T-helper 1 cell (primary cell): ENCODE measurements at regions not wholly inside any gene's neighbourhood (a gene's known extent, or its start where the extent isn't known, plus 50 kb on each side); places are given as distances from the start of the nearest gene placed in this dataset.

ENCODE experiments used
- DNase-seq, 5 donors: peaks; one replicate each; pipeline ENCODE4 v3.0.0-alpha.2; 2012 to 2020

- no peak for DNase-seq
Measured at GRCh38 chr2:19580264-19580663, 221.8 kb upstream of the OSR1 start.

DNA sequence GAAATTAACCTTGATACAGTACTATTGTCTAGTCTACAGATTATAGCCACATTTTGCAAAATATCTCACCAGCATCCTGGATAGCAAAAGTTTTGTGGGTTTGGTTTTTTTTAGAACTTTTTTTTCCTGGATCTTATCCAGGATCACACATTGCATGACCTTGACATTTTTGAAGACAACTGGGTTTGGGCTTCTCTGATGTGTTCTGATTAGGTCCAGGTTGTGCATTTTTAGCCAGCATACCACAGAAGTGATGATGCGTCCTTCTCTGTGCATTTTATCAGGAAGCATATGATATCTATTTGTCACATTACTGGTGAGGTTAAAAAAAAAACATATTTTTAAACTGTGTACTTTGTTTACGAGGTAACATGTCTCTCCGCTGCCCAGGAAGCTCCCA is 221.0 kb upstream of the OSR1 start:
- DNase-seq: no peak

GRCh38 chr2:19577723-19578122 is 219.3 kb upstream of the OSR1 start:
- no peak for DNase-seq

DNA sequence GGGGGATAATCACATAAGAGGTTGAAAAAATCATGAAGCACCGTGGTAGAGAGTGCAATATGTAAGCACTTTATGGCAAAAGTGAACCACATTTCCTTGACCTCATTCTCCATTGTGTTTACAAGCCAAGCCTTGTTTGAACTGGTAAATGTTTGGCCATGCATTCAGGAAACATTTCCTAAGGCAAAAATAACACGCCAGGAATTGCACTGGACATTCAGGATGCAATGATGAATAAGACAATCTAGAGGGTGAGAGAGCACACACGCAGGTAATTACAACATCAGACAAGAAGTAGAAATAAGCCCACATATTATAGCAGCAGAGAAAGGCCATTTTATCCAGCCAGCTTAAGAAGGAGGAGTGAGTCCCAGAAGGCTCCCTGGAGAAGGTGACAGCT is 218.0 kb upstream of the OSR1 start:
- no peak for DNase-seq

DNA sequence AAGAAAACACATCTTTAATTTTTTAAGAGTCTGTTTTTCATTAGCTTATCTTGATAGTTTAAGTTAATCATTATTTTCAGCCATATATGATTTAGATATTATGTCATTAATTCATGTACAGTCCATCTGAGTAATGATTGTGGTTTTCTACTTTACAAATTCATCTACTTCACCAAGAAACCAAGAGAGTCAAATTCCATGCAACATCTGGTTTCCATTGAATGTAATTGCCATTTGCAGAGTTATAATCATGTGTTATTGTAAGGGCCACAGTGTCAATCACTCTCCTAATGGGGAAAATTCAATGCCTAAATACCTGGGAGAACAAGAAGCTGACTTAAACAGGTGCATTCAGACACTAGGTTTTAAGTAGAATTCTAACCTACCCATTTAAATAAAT is 217.2 kb upstream of the OSR1 start:
- no peak for DNase-seq

DNA sequence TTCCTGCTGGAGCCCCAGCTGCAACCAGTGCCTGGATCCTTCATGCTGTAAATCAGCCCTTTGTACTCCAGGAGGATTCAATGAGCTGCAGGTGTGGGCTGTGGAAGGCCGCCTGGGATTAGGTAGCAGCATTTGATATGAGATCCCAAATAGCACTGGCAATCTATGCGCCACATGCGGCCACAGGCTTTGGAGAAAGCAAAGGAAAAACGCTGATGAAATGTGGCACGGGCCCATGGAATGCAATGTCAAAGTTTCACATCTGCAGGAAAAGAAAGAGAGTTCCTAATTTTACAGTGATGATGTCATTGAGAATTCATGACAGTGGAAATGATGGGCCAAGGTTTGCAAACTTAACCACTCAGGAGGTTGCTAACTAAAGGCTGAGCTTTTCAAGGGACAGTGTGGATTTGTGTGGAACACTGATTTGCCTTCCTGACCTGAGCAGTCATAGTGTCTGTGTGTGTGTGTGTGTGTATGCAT is 216.4 kb upstream of the OSR1 start:
- no peak for DNase-seq

DNA sequence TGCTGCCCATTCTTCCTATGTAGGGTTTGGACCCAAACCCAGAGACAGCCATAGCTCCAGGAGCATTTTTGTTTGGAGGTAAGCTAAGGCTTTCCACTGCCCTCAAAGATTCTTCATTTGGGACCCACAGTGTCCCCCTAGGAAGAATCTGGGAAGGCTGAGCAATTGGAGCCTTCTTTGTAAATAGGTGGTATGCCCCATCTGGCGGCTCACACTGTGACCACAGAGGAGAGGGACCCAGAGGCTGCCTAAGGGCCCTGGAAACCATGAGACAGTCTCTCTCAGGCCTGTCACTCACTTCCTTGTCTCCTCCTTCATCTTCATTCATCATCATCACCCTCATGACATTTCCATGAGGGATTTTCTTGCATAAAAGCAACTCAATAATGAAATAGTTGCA is 215.4 kb upstream of the OSR1 start:
- DNase-seq: no peak

DNA sequence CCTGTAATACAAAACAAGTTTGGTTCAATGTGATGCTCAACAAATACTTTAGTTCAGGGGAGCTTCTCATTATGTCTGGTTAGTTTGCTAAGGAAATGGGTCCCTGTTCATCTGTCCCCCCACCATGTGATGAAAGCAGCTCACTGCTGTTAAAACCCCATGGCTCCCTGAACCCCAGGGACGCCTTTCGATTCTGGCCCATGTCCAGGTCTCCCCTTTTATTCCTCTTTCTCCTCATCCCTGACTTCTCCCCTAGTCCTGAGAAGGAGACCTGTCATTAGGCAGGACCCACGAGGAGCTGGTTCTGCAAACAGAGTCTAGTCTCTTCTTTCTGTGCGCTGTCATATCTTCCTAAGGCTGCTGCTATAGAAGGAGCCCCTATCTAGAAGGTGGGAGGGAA is 213.3 kb upstream of the OSR1 start:
- no peak for DNase-seq

DNA sequence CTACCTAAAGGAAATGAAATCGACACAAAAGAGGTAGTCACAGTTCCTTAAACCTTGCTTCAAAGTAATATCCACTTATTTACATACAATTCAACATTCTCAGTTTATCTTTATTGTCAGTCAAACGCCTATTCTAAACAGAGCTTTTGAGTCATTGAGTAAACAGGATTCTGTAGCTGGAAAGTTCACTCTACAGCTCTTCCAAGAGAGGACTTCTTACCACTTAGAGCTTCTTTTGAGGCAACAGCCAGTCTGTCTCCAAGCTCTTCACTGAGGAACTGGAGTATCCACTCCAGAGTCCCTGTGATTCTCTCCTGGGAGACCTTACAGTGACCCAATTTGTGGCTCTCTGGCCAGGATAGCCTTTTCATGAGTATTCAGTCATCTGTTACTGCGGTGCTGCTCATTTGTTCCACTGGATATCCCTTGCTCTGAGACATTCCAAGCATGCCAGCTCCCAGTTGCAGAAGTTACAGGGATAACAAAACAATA is 210.9 kb upstream of the OSR1 start:
- no peak for DNase-seq

GRCh38 chr2:19568809-19569208 is 210.4 kb upstream of the OSR1 start:
- DNase-seq: no peak

DNA sequence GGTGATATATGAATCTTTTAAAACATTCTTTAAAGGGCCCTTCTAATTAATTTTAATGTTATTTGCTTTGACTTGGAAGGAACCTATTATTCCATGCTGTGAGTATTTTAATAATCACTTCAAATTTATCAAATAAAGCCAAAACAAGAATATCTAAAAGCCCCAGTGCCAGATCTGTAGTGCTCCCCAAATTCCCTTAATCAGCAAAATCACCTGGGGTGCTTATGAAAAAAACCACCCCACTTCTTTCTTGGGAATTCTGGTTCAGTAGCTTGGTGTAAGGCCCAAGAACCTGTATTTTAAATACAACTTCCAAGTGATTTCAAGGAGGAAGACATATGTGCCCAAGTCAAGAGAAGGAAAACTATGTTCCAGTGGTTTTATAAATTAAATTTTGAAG is 202.4 kb upstream of the OSR1 start:
- no peak for DNase-seq

GRCh38 chr2:19559596-19560240 is 201.3 kb upstream of the OSR1 start:
- DNase-seq: peak in 1 of 5 donors; percentile 8

GRCh38 chr2:19556648-19557047 is 198.2 kb upstream of the OSR1 start:
- no peak for DNase-seq

DNA sequence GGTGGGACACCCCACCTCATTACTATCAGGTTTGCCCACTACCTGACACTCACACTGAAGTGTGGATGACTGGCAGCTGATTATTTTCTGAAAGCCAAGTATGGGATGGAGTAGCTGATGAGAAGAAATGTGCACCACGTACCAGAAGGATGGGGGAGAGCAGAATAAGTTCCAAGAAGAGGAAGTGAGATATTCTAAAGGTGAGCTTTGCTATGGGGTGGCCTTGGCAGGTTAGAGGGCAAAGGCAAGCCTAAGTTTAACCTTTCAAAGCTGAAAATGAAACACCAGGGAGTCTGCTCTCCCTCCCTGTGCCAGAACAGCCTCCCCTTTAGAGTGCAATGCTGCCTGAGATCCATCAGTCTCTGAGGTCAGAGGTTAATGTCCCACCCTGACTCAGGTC is 196.1 kb upstream of the OSR1 start:
- DNase-seq: no peak

GRCh38 chr2:19552270-19552669 is 193.8 kb upstream of the OSR1 start:
- DNase-seq: no peak

DNA sequence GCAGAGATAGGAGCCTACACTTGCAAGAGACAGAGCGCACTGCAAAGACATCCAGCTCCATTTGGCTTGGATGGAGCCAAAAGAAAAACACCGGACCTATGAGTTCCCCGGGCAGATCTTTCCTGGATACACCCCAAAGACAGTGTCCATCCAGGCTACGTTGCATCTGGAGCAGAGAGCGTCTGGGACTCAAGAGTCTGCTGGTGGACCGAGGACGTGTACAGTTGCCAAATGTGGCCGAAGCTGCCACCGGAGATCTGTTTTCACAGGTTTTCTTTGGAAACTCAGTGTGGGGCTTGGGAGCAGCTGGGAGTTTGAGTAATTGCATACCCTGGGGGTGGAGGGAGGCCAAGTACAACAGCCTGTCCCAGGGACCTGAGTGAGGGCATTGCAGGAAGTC is 192.3 kb upstream of the OSR1 start:
- no peak for DNase-seq

DNA sequence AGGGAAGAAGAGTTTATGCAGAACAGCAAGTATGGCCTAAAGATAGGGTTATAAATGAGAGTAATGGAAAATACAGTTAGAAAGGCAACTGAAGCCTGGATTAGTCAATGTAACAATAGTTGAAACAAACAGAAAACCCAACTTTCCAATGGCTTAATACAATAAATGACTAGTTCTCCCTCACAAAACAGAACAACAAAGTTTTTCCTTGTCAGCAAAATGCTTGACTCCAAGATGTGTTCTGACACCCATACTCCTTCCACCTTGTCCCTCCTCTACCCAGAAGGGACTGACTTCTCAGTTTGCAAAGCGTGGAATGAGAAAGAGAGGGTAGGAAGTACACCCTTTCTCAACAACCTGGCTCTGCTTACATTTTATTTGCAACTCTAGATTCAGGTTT is 191.4 kb upstream of the OSR1 start:
- DNase-seq: no peak

DNA sequence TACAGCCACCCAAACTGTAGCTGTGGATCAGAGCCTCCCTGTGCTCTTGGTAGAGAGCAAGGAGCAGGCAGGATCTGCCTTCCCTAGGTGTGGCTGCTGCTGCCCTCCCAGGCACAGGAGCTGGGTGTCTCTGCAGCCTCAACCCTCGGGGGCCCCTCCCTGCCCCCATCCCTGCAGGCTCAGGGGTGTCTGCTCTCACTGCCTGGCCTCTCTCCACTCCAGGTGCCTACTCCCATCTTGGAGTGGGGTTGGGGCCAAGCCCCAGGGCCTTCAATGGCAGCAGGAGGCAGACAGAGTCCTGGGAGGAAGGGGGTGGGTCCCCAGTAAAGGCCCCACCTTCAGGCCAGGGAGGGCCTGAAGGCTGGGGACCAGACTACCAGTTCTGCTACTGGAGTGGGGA is 189.7 kb upstream of the OSR1 start:
- no peak for DNase-seq

- no peak for DNase-seq
Measured at GRCh38 chr2:19547321-19547720, 188.9 kb upstream of the OSR1 start.

GRCh38 chr2:19545507-19545906 is 187.1 kb upstream of the OSR1 start:
- DNase-seq: no peak

GRCh38 chr2:19543663-19544383 is 185.4 kb upstream of the OSR1 start:
- DNase-seq: no peak

DNA sequence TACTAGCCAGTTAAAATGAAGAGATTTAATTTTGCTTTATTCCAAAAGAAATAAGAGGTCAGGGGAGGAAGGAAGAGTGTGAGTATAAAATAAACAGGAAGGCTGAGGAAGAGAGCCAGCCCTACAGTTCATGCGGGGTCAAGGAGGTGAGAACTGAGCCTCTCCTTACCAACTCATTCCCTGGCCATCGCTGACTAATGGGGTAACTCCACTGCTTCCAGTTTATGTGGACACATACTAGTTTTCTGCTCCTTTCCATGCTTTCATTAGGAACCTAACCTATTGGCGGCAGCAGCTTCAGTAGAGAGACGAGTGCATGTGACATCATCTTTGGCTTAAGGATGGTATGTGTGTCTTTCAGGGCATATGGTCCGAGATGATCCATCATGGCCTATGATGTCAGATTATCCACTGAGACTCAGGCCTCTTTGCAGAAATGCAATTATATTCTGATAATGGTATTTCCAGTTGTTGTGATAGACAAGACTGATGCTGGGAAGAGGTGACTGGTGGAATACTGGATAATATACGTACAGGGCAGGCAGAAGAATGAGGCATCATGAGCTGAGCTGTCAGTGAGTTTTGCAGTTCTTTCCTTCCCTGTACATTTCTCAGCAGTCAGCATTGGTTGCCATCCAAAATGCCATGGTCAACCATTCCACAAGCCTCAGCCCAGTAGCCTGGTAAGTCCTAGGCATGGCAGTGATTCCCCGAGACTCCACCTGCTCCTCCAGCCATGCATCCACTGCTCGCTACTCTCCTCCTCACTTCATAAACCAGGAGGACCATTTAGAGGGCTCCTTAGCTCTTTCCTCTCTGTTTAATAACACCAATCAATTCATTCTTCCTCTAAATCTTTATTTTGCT is 184.6 kb upstream of the OSR1 start:
- no peak for DNase-seq

DNA sequence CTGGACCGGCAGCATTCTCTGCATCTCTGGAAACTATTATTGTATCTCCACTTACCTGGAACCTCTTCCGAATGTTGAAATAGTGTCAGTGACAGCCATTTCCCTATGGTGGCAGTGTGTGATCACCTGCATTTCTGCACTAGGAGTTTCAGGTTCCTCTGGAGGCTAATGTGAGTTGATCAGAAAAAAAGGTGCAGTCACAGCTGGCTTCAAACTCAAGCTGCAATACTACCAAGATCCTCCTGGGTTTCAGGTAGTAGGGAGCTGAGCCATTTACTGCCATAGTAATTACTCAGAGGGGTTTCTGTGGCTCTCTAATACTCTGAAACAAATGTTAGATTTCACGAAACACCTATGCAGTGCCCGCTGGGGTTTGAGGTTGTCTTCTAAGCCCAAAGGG is 183.5 kb upstream of the OSR1 start:
- no peak for DNase-seq
